HG03103 (cell line): ENCODE measurements at regions not wholly inside any gene's neighbourhood (a gene's known extent, or its start where the extent isn't known, plus 50 kb on each side); places are given as distances from the start of the nearest gene placed in this dataset.

Experiments used
- ATAC-seq: cut with Tn5 transposase; IDR thresholded peaks from one replicate; pipeline ENCODE4 v1.9.1; 2021; ENCODE audit warnings: low read depth; ENCODE audit not compliant: unreplicated experiment

DNA sequence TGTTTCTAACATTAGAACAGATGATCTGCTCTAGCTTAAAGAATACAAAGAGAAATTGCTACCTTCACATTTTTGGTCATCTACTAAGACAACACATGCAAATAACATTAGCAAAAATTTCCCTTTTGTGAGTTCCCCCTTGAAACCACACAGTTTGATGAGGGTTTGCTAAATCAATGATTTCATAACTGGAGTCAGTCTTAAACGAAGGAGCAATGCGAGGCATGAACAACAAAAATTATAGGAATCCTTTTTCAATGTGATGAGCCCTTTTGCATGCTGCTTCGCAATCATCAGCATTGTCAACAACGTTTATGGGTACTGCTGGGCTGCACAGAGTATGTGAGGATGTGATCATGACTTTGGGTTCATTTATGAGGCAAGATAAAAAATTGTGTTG lies 286.4 kb downstream of the C7orf25 start:
- no peak for ATAC-seq

DNA sequence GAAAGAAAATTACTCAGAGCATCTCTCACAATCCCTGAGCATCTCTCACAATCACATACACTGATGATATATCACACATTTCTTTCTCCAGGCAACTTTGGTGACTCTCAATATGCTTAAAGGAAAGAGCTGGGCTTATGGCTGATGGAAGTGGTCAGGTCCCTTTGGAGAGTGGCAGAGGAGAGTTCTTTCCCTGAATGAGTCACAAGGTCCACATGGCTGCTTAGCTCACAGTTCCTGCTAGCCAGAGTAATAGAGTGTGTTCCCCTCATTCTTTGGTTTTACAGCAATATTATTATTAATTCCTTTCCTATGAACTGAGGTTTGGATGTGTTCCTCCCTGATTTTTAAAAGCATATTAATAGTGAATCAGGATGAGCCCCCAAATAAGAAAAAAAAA lies 287.4 kb downstream of the C7orf25 start:
- no peak for ATAC-seq

DNA sequence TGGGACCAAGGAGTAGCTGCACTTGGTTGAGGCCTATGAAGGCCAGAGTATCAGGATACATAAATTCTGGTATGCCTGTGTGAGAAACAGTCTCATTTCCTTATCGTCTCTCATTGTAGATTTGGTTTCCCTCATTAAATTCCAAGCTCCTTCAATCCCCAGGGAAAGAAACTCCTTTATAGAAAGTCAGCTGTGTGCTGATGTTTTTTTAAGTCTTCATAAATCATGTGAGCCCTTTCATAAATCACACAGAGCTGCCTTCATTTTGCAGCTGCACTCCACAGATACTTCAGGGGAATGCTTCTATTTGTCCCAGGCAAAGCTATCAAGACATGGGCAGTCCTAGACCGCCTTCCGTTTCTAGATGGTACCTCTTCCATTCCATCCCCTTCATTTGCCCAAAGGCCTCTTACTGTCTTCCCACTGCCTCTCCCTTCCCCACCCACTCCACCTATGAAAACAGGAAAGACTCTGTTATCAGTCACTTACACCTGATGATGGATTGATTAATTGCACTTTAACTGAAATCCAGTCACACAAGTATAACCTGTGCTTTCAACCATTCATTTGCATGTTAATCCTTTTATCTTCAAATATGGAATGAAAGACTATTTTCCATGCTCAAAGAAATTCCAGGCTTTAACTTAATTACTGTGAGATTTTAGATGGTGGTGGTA lies 290.2 kb downstream of the C7orf25 start:
- no peak for ATAC-seq

DNA sequence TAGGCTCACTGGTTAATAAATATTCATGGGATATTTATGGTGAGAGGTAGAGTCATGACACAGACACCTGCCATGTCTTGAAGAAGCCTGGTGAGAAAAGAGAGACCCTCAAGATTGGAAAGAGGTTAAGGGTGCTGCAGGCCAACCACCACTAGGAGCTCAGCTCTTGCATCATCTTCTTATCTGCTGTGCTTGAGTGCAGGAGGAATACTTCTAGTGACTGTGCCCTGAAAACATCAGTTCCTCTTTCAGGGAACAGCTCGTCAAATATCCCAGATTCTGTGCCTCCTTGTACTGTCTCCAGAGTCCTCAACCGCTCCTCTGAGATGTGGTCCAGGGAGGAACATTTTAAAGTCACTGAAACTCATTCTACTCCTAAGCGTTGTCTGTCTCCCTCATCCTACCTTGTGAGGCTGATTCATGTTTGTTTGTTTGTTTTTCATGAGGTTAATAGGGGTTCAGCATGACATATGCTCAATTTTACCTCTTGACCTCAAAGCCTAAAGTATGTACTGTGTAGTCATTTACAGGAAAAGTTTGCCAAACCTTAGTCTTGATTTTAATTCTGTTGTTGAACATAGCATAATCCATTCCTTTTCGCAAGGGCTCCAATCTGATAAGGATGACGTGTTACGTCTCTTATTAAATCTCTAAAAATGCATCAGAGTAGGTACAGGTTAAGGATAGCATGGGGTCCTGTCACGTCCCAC lies 293.1 kb downstream of the C7orf25 start:
- ATAC-seq, result no peak

DNA sequence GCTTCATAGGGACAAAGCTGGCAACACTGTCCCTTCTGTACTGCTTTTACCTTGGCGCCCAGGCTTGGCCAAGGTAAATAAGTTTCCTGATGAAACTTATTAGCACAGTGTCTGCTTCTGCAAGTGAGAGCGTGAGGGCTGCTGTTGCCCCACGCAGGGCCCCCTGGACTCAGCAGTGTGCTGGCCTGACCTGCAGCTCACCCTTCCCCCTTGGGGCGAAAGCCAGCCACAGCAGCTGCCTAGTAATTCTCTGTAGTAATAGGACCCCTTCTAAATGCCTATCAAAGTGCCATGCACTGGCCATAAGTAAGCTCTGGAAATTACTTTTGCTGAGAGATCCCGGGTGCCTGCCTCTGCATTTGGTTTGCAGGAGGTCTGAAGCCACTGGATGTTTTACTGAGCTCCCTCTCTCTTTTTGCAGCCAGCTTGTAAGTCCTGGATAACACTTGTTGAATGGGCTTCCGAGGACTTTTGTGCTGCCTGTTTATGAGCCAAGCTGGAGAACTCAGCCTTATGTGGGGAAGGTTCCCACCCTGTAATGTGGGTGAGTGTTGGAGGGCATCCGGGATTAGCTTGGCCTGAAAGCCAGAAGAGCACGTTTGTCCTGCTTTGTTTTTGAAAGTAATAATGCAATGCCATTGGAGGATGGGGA lies 293.9 kb downstream of the C7orf25 start:
- ATAC-seq, result no peak

DNA sequence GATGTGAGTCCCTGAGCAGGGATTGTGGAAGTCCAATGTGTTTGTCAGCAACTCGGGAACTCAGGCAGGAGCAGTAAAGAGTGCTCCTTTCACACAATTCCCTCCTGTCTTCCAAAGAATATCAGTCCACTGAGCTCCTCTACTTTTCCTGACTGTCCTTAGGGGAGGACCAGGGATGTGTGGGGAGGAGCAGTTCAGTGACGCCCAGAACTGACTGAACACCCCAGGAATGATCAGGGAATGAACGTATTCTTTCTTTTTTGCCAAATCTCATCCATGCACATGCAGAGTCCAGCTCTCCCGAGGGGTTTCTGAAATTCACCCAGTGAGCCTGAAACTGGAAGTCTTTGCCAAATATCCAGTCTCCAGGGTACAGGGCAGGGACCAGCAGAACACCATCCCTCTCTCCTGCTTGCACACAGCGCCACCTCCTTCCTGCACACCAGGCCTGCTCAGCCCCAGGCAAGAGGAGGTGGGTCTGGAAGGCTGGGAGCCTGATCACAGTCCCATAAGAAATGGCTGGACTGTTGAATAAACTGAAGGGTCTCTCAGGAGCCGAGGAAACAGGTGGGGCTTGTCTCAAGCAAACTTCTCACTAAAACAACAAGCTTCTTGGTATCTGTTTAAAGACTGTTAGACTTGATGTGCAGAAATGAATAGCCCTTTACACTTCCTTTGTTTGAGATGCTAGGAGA lies 294.7 kb downstream of the C7orf25 start:
- no peak for ATAC-seq

DNA sequence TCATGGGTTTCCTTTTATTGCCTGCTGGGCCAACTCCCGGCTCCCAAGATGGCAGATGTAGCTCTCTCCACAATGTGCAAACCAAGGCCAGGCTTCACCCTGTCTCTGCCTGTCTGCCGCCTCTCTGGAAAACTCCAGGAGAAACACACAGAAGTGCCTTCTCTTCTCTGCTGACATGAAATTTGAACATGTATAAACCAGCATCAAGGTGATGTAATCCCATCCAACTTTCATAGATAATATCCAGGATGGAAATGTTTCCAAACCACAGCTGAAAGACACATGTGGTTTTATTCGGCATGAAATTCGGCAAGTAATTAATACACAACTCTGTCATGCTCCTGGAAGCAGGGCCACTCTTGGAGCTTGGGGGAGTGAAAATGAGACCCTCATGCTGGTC lies 297.2 kb downstream of the C7orf25 start:
- no peak for ATAC-seq

DNA sequence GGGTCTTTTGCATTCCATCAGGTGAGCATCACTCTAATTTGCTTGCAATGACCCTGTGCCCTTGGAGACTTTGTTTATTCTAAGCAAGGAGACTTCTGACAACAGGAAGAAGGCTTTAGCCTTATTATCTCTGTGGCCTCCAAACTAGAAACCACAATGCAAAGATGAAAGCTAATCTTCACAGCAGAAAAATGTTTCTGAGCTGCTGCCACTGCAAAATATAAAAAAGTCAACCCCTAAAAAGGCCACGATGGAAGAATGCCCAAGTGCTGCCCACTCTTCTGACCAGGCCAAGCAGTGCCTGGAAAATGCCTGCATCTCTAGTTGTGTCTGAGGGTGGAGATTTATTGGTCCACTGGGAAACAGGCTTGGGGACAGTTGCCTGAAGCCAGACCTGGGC lies 299.9 kb downstream of the C7orf25 start:
- no peak for ATAC-seq

DNA sequence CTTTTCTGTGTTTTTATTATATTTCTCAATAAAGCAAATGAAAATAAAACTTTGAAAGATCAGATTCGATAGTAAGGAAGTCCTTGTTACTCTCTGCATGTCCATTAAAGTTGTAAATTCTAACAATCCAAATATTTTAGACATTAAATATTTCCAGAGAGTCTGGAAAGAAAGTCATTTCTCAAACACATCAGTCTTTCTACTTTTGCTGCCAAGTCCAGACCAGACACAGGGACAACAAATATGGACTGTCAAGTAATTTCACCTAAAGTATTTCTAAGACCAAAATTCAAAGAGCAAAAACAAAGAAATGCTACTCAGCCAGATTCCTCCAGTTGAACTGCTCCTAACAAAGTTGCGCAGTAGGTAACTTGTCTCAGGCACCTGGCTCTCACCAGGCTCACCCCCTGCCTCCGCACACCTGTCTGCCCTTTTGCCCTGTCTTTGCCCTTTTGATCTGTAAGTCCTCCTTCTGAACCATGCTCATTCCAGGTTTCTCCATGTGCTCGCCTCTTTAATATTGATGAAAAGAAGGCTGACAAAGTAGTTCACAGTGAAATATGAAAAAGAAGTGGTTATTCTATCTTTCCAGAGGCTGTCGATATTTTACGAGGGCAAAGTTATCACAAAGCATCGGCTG lies 300.5 kb downstream of the C7orf25 start:
- no peak for ATAC-seq

DNA sequence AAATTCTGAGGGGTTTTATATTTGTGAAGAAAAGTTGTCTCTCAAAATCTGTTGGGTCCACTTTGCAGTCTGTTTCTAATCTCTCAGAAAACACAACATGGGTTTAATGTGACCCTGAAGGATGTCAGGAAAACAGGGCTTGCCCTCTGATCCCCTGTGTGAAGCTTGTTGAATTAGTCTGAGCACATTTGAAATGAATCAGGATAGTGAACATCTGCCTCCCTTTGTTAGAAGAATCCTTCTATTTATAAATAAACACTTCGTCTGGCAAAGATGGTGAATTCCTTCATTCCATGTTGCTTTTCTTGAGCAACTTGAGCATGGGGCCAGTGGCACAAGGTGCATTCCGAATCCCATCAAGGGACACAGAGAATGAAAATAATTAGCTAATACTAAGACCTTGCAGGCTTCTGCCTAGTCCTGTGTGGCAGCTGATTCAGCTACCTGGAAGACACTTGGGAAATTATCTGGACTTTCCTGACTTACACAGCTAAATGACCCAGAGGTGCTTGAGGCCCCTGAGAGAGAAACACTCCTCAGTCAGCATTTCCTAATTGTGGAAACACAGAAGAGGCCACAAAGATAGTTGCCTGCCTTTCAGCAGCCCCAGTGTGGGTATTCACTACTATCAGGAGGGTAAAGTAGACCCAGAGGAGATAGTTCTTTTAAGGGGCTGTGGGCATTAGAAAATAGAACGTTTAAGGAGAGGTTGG lies 305.5 kb downstream of the C7orf25 start:
- ATAC-seq, result no peak

DNA sequence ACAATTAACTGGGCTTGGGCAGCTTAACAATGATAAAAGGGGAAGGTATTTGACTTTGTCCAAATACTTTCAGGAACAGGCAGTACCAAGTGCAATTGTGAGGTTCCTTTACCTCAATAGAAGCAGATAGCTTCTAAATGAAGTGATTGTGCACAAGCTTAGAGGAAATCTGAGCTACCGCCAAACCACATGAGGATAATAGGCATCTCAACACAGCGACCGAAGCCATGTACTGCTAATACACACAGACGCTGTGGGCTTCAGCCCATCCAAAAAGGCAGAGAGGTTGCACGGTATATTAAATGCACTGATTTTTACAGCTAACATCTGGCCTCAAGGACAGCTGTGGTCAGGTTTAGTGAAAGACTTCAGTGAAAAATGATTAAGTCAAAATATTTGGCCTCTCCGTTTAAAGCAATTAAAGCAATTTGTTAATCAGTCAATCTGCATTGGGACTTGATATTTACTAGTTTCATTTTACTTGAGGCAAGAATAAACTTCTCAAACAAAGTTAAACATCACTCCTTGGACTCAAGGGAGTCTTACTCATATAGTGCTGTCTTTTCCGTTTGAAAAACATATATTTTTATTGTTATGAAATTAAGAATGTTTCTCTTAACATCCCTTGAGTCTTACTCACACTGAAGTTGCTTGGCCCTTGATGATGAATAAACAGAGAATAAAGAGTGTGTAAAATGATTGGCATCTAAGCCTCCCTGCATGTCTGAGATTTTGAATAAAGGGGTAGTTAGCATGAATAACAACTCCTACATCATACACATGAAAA lies 306.3 kb downstream of the C7orf25 start:
- no peak for ATAC-seq

DNA sequence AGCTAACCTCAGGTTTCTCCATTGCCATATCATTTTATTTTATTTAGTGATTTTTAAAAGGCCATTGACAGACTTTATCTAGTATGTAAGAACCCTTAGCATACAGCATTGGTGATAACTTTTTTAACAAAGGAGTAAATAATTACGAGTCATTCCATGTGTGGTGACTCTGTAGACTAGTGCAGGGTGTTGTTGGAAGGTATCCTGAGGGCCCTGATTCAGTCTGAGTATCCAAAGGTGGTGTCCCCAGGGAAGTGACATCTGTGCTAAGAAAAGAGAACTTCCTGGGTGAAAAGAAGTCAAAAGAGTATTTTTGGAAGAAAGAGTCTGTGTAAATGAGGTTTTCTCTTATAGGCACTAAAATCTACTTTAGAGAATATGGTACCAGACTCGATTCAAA lies 308.4 kb downstream of the C7orf25 start:
- no peak for ATAC-seq

DNA sequence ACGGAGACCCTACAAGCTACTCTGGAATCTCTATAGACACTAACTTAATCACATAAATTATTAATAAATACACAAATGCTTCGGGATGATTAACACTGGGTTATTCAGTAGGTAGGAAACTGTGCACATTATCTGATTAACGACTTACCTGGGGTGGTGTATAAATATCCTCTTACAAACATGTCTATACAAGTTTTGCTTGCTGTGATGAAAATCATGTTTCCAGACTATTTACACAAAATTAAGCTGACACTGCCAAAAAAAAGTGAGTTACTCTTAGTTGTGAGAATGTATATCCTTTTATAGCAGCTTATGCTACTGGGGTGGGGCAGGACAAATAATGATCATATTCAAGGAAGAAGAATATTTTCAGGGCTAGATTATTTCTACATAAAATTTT lies 314.6 kb downstream of the C7orf25 start:
- ATAC-seq, result no peak

DNA sequence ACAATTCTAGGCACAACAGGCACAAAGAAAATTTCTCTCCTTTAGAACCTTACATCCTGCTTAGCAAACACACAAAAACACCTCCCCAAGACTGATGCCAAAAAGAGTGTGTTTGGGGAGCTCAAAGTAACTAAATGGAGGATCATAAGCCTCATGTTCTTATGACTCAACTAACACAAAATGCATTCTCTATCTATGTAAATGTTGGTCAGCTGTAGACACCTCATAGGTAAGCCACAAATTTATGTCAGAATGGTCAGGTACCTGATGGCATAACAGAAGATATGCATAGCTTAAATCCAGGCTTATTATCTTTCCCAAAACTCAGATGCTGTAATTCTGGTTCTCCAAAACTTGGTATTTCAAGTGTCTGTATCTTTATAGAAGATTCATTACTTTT lies 315.1 kb downstream of the C7orf25 start:
- no peak for ATAC-seq

DNA sequence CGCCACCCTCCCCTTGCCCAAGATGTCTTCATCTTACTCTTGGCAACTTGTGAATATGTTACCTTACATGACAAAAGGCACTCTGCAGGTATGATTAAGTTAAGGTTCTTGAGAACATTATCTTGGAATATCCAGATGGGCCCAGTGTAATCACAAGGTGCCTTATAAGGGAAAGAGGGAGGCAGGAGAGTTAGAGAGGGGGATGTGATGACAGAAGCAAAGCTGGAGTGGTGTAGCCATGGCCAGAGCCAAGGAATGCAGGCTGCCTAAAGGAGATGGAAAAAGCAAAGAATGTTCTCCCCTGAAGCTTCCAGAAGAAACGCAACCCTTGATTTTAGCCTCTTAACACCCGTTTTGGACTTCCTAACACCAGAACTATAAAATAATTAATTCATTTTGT lies 318.0 kb downstream of the C7orf25 start:
- ATAC-seq, result no peak

DNA sequence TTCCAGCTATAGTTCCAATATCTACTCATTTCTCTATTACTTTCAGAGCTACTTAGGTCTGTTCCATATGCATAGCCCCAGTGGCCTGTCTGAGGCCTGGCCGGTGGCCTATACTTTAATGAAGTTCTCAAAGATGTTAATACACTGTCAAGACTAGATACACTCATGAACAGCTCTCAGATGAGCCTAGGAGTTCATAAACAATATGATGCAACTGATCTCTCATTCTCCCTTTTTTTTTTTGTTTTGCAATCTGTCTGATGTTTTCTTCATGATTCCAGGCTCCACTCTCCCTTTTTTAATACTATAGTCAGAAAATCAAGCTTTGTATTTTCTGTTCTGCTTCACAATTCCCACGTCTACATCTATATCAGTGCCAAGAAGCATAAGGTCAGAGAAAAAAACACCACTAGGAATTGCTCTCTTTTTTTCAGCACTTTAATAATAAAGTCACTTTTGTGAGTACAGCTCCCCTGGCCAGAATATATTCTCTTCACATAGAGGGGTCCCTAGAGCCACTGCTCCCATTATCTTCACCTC lies 321.0 kb downstream of the C7orf25 start:
- no peak for ATAC-seq

DNA sequence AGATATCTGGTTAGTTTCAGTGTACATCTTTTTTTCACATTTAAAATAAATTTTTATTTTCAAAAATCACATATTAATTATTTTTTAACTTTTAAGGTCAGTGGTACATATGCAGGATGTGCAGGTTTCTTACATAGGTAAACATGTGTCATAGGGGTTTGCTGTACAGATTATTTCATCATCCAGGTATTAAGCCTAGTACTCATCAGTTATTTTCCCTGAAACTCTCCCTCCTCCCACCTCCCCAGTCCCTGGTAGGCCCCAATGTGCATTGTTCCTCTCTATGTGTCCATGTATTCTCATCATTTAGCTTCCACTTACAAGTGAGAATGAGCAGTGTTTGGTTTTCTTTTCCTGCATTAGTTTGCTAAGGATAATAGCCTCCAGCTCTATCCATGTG lies 323.0 kb downstream of the C7orf25 start:
- no peak for ATAC-seq

DNA sequence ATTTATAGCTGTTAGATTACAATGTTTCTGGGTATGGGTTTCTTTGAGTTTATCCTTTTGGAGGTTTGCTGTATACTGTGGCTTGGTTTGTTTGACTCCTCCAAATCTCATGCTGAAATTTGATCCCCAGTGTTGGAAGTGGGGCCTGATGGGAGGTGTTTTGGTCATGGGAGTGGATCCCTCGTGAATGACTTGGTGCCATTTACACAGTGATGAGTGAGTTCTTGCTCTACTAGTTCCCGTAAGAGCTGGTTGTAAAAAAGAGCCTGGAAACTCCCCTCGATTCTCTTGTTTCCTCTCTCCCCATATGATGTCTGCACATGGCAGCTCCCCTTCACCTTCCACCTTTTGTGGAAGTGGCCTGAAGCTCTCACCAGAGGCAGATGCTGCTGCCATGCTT lies 324.1 kb downstream of the C7orf25 start:
- no peak for ATAC-seq

DNA sequence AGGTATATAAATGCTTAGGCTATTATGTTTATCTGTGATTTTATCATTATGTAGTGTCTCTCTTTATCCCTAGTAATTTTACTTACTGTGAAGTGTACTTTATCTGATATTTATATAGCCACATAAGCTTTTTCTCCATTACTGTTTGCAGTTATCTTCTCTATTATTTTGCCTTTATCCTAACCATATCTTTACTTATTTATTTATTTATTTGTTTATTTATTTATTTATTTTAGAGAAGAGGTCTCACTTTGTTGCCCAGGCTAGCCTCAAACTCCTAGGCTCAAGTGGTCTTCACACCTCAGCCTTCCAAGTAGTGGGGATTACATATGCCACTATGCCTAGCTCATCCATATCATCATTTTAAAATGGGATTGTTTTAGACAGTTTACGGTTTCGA lies 331.8 kb downstream of the C7orf25 start:
- ATAC-seq, result no peak
